Muscle layer of duodenum (tissue), 2 donors: ENCODE measurements at regions not wholly inside any gene's neighbourhood (a gene's known extent, or its start where the extent isn't known, plus 50 kb on each side); places are given as distances from the start of the nearest gene placed in this dataset.

Experiments
- H3K27ac ChIP-seq: one replicate; pipeline ENCODE4 v1.7.0; 2013; ENCODE audit warnings: mild to moderate bottlenecking, low read length
- H3K27me3 ChIP-seq: one replicate; pipeline ENCODE4 v1.7.0; 2013; ENCODE audit warnings: low read depth, mild to moderate bottlenecking, control low read depth, low read length
- H3K36me3 ChIP-seq, 2 donors: one replicate each; pipeline ENCODE4 v1.7.0; 2013; ENCODE audit warnings: low read length in 2 of 2, control low read depth in 1 of 2, mild to moderate bottlenecking in 1 of 2; ENCODE audit not compliant: insufficient read depth in 2 of 2, control insufficient read depth in 1 of 2
- H3K4me1 ChIP-seq, 2 donors: one replicate each; pipeline ENCODE4 v1.7.0; 2013; ENCODE audit warnings: low read length in 2 of 2, mild to moderate bottlenecking in 2 of 2, control low read depth in 1 of 2, moderate library complexity in 1 of 2; ENCODE audit not compliant: insufficient read depth in 2 of 2, control insufficient read depth in 1 of 2
- H3K4me3 ChIP-seq, 2 donors: one replicate each; pipeline ENCODE4 v1.7.0; 2013; ENCODE audit warnings: low read length in 2 of 2, low read depth in 1 of 2, mild to moderate bottlenecking in 1 of 2
- H3K9me3 ChIP-seq, 2 donors: one replicate each; pipeline ENCODE4 v1.7.0; 2013; ENCODE audit warnings: low read length in 2 of 2, control low read depth in 1 of 2, mild to moderate bottlenecking in 1 of 2; ENCODE audit not compliant: control insufficient read depth in 1 of 2
- donor health status: healthy.

GRCh38 chr6:170067923-170068360 lies 222.9 kb downstream of the DLL1 start:
- Histone ChIP-seq H3K9me3 (peaks cover 0 to 6% of the 10 kb centered on the region in 2 donors), H3K36me3 (no peaks in the 10 kb centered on the region), H3K4me1 (no peaks in the 10 kb centered on the region), H3K4me3 (no peak overlapping the region), H3K27ac (no peak overlapping the region), H3K27me3 (no peaks in the 10 kb centered on the region)

- Histone ChIP-seq H3K27ac (no peak overlapping the region), H3K36me3 (no peaks in the 10 kb centered on the region), H3K27me3 (no peaks in the 10 kb centered on the region), H3K4me1 (no peaks in the 10 kb centered on the region), H3K9me3 (peaks cover 0 to 6% of the 10 kb centered on the region in 2 donors), H3K4me3 (no peak overlapping the region)
Observed at GRCh38 chr6:170067181-170067641, 223.7 kb downstream of the DLL1 start.

- Histone ChIP-seq H3K27ac (no peak overlapping the region), H3K9me3 (peaks cover 0 to 6% of the 10 kb centered on the region in 2 donors), H3K4me3 (no peak overlapping the region)
Observed at GRCh38 chr6:170066679-170067078, 224.2 kb downstream of the DLL1 start.

GRCh38 chr6:170063851-170064602 lies 226.9 kb downstream of the DLL1 start:
- no peak overlapping the region for H3K4me3 ChIP-seq
- H3K27ac ChIP-seq = no peak overlapping the region
- H3K27me3 ChIP-seq = no peaks in the 10 kb centered on the region
- H3K4me1 ChIP-seq = no peaks in the 10 kb centered on the region
- H3K9me3 ChIP-seq = no peaks in the 10 kb centered on the region
- no peaks in the 10 kb centered on the region for H3K36me3 ChIP-seq

More at GRCh38 chr6:170066679-170067078, 224.2 kb downstream of the DLL1 start:
- H3K4me1 ChIP-seq = no peaks in the 10 kb centered on the region
- no peaks in the 10 kb centered on the region for H3K27me3 ChIP-seq
- no peaks in the 10 kb centered on the region for H3K36me3 ChIP-seq

- H3K27me3 ChIP-seq = no peaks in the 10 kb centered on the region
- H3K27ac ChIP-seq = no peak overlapping the region
- H3K4me1 ChIP-seq = no peaks in the 10 kb centered on the region
- H3K4me3 ChIP-seq = no peak overlapping the region
- no peaks in the 10 kb centered on the region for H3K9me3 ChIP-seq
- H3K36me3 ChIP-seq = no peaks in the 10 kb centered on the region
Observed at GRCh38 chr6:170063431-170063830, 227.4 kb downstream of the DLL1 start.

- no peaks in the 10 kb centered on the region for H3K27me3 ChIP-seq
- no peaks in the 10 kb centered on the region for H3K36me3 ChIP-seq
- H3K4me3 ChIP-seq = no peak overlapping the region
- no peaks in the 10 kb centered on the region for H3K9me3 ChIP-seq
- no peaks in the 10 kb centered on the region for H3K4me1 ChIP-seq
- H3K27ac ChIP-seq = no peak overlapping the region
Observed at GRCh38 chr6:170062915-170063241, 228.0 kb downstream of the DLL1 start.

- H3K4me3 ChIP-seq = no peak overlapping the region
- no peaks in the 10 kb centered on the region for H3K9me3 ChIP-seq
- H3K4me1 ChIP-seq = no peaks in the 10 kb centered on the region
- H3K27me3 ChIP-seq = no peaks in the 10 kb centered on the region
- no peak overlapping the region for H3K27ac ChIP-seq
- H3K36me3 ChIP-seq = no peaks in the 10 kb centered on the region
Observed at GRCh38 chr6:170062209-170062914, 228.5 kb downstream of the DLL1 start.

GRCh38 chr6:170058878-170059485 lies 231.9 kb downstream of the DLL1 start:
- Histone ChIP-seq H3K27ac (no peak overlapping the region), H3K4me3 (no peak overlapping the region), H3K4me1 (no peaks in the 10 kb centered on the region), H3K36me3 (no peaks in the 10 kb centered on the region), H3K27me3 (no peaks in the 10 kb centered on the region), H3K9me3 (no peaks in the 10 kb centered on the region)

GRCh38 chr6:170057961-170058877 lies 232.7 kb downstream of the DLL1 start:
- Histone ChIP-seq H3K27ac (no peak overlapping the region), H3K9me3 (no peaks in the 10 kb centered on the region), H3K4me3 (no peak overlapping the region), H3K36me3 (no peaks in the 10 kb centered on the region), H3K4me1 (no peaks in the 10 kb centered on the region), H3K27me3 (no peaks in the 10 kb centered on the region)

- Histone ChIP-seq H3K27me3 (no peaks in the 10 kb centered on the region), H3K9me3 (no peaks in the 10 kb centered on the region), H3K36me3 (no peaks in the 10 kb centered on the region), H3K4me1 (no peaks in the 10 kb centered on the region), H3K27ac (no peak overlapping the region), H3K4me3 (no peak overlapping the region)
Observed at GRCh38 chr6:170057034-170057734, 233.7 kb downstream of the DLL1 start.
